ENCODE measurements at regions not wholly inside any gene's neighbourhood (a gene's known extent, or its start where the extent isn't known, plus 50 kb on each side); places are given as distances from the start of the nearest gene placed in this dataset.

- TF ChIP-seq POLR2AphosphoS5 (IDR thresholded peaks at IDR 0.05) (no peak), CTCF (IDR thresholded peaks at IDR 0.05) (no peak), POLR2A (IDR thresholded peaks at IDR 0.05) (no peak)
Measured at GRCh38 chr3:101128001-101128400, 134.8 kb upstream of the ABI3BP start.
